ENCODE measurements at regions not wholly inside any gene's neighbourhood (a gene's known extent, or its start where the extent isn't known, plus 50 kb on each side); places are given as distances from the start of the nearest gene placed in this dataset.

GRCh38 chr5:174301848-174302625 is 256.5 kb downstream of the NSG2 start:
- no peak for TF ChIP-seq CTCF (IDR thresholded peaks at IDR 0.05)
- no peak for TF ChIP-seq POLR2AphosphoS5 (IDR thresholded peaks at IDR 0.05)

Measured in gastroesophageal sphincter (tissue), 3 donors.